ENCODE measurements at regions not wholly inside any gene's neighbourhood (a gene's known extent, or its start where the extent isn't known, plus 50 kb on each side); places are given as distances from the start of the nearest gene placed in this dataset.

GRCh38 chr14:105854600-105855245, 328.3 kb downstream of the TMEM121 start:
- Histone ChIP-seq H3K23me2 (ENCODE audit: low read depth, low read length) (no peaks in the 10 kb centered on the region), H3K4me2 (ENCODE audit: insufficient read depth in 1 of 2, low read depth in 2 of 2, low read length in 2 of 2) (no peak overlapping the region), H3K9me3 (ENCODE audit: insufficient read depth in 2 of 2, low read depth in 1 of 2, low read length in 1 of 2) (peaks cover 78 to 99% of the 10 kb centered on the region in 2 experiments), H3K23ac (ENCODE audit: insufficient read length) (no peak overlapping the region), H3K4me1 (replicated peaks in 1 of 4; ENCODE audit: control insufficient read depth in 3 of 4, insufficient read depth in 4 of 4, low read length in 3 of 4) (no peaks in the 10 kb centered on the region), H4K5ac (ENCODE audit: insufficient read length, low read depth, low read length) (no peak overlapping the region), H2AFZ (ENCODE audit: low read length) (no peak overlapping the region), H3K79me1 (ENCODE audit: low read depth, low read length) (no peaks in the 10 kb centered on the region), H2BK15ac (ENCODE audit: low read length) (no peak overlapping the region), H3K18ac (ENCODE audit: extremely low read depth, low read length) (no peak overlapping the region), H3K56ac (replicated peaks; ENCODE audit: insufficient read length, low read depth, low read length) (no peak overlapping the region), H2BK12ac (ENCODE audit: low read depth, low read length) (no peak overlapping the region), H2BK120ac (replicated peaks; ENCODE audit: low read depth, low read length) (no peak overlapping the region), H3K36me3 (ENCODE audit: control insufficient read depth in 2 of 4, insufficient read depth in 4 of 4, low read length in 3 of 4) (peaks cover 0 to 6% (median 0%) of the 10 kb centered on the region in 4 experiments; a peak in 2 of 8 replicates), H3K27me3 (replicated peaks in 1 of 4; ENCODE audit: control insufficient read depth in 3 of 4, extremely low read depth in 1 of 4, insufficient read depth in 3 of 4, low read length in 3 of 4) (no peaks in the 10 kb centered on the region; a peak in 2 of 7 replicates), H4K20me1 (replicated peaks in 1 of 2; ENCODE audit: control insufficient read depth in 1 of 2, insufficient read depth in 2 of 2, low read length in 2 of 2) (peaks cover 0 to 2% of the 10 kb centered on the region in 2 experiments), H3K4me3 (ENCODE audit: extremely low read depth in 1 of 4, insufficient read depth in 2 of 4, low read depth in 3 of 4, low read length in 4 of 4) (no peak overlapping the region), H4K8ac (ENCODE audit: extremely low read depth, insufficient read depth, low read length) (no peak overlapping the region), H4K91ac (replicated peaks; ENCODE audit: insufficient read length, low read length) (no peak overlapping the region), H2AK5ac (ENCODE audit: low read depth, low read length) (no peak overlapping the region), H3K14ac (ENCODE audit: insufficient read length) (no peak overlapping the region), H3K27ac (ENCODE audit: low read depth, low read length) (no peak overlapping the region), H2BK20ac (ENCODE audit: low read length) (no peak overlapping the region), H3K9ac (replicated peaks in 1 of 4; ENCODE audit: extremely low read depth in 1 of 4, low read depth in 3 of 4, low read length in 3 of 4) (no peak overlapping the region), H3K4ac (replicated peaks; ENCODE audit: insufficient read length, low read depth, low read length) (no peak overlapping the region), H2BK5ac (ENCODE audit: low read depth, low read length) (no peak overlapping the region), H3K79me2 (ENCODE audit: control insufficient read depth in 1 of 2, insufficient read depth in 2 of 2, low read length in 2 of 2) (no peaks in the 10 kb centered on the region)
- WGBS, 2 experiments (ENCODE audit: extremely low coverage in 1 of 2, insufficient coverage in 1 of 2, insufficient read length in 1 of 2, insufficient replicate concordance in 2 of 2, low coverage in 1 of 2, low lambda C conversion rate in 2 of 2, missing lambda C conversion rate in 1 of 2), result 82% methylated on average over 12 of the region's 26 CpGs; no CpG with 5 or more reads in 1 of the 2 experiments
- ChIA-PET POLR2A (ENCODE audit: partially characterized antibody) (no interaction called here), CTCF (ENCODE audit: partially characterized antibody) (no interaction called here)
- DNase-seq (ENCODE audit: low read depth in 1 of 2, low spot score in 2 of 2), result no peak
- FAIRE-seq, result no peak
- no peak for TF ChIP-seq TBP (IDR thresholded peaks at IDR 0.05; ENCODE audit: low read depth, low read length)
- no peak for TF ChIP-seq ATF2 (IDR thresholded peaks at IDR 0.05; ENCODE audit: low read length)
- no peak for TF ChIP-seq GABPA (IDR thresholded peaks at IDR 0.05; ENCODE audit: borderline replicate concordance, insufficient read depth, low read length)
- TF ChIP-seq, protein P1, sequence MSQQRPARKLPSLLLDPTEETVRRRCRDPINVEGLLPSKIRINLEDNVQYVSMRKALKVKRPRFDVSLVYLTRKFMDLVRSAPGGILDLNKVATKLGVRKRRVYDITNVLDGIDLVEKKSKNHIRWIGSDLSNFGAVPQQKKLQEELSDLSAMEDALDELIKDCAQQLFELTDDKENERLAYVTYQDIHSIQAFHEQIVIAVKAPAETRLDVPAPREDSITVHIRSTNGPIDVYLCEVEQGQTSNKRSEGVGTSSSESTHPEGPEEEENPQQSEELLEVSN (IDR thresholded peaks at IDR 0.05), result no peak
- TF ChIP-seq SP2 (IDR thresholded peaks at IDR 0.05; ENCODE audit: low read length), result no peak
- TF ChIP-seq CHD1 (IDR thresholded peaks at IDR 0.05; ENCODE audit: low read depth, low read length), result no peak
- TF ChIP-seq JUN (IDR thresholded peaks at IDR 0.05; ENCODE audit: low read depth, low read length), result no peak
- no peak for TF ChIP-seq SAP30 (IDR thresholded peaks at IDR 0.05; ENCODE audit: insufficient read depth, insufficient replicate concordance, low read length)
- no peak for TF ChIP-seq ATF3 (IDR thresholded peaks at IDR 0.05; ENCODE audit: insufficient read depth, low read depth, low read length)
- no peak for TF ChIP-seq EP300 (IDR thresholded peaks at IDR 0.05; ENCODE audit: borderline replicate concordance in 1 of 2, low read depth in 2 of 2, low read length in 2 of 2)

Measured in H1 (cell line).